ENCODE measurements at regions not wholly inside any gene's neighbourhood (a gene's known extent, or its start where the extent isn't known, plus 50 kb on each side); places are given as distances from the start of the nearest gene placed in this dataset.

GRCh38 chr1:48070396-48070750 lies 73.2 kb upstream of the TRABD2B start:
- no peak for TF ChIP-seq CTCF (conservative IDR thresholded peaks at IDR 0.05; ENCODE audit: low read length)
- no peak for TF ChIP-seq EZH2phosphoT487 (IDR thresholded peaks at IDR 0.05; ENCODE audit: borderline replicate concordance)

Measured in Loucy (cell line).